ENCODE measurements at regions not wholly inside any gene's neighbourhood (a gene's known extent, or its start where the extent isn't known, plus 50 kb on each side); places are given as distances from the start of the nearest gene placed in this dataset.

DNA sequence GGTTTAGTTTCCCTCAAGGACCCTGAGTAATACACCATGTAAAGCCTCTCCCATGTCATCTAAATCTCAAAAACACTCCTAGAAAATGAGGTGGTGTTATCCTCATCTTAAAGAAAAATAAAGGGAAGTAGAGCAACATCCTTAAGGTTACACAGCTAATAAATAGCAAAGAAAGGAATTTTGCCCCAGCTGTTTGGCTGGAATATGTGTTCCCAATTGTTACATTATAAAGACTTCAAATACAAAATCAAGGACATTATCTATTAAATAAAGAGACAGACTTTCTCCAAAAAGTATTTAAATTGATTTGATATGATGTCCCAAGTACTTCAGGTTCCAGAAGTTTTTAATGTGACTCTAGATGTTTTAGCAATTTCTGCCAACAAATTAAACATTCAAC lies 57.9 kb upstream of the IL15 start:
- no peak for FAIRE-seq
- no peak for TF ChIP-seq FOSB (CRISPR knock-in tag; IDR thresholded peaks at IDR 0.05)
- no peak for TF ChIP-seq POLR2AphosphoS2 (conservative IDR thresholded peaks at IDR 0.05; ENCODE audit: low read length)
- TF ChIP-seq JUN (IDR thresholded peaks at IDR 0.05): no peak
- TF ChIP-seq HDAC2 (IDR thresholded peaks at IDR 0.05): no peak
- no peak for TF ChIP-seq RAD21 (conservative IDR thresholded peaks at IDR 0.05 in 1 of 2, IDR thresholded peaks at IDR 0.05 in 1 of 2)
- H3K4me2 ChIP-seq: no peak overlapping the region
- CTCF ChIA-PET: no interaction called here
- H3K9me3 ChIP-seq: no peaks in the 10 kb centered on the region
- peaks cover 12% of the 10 kb centered on the region; the same call in 2 of the 3 replicates for H3K4me1 ChIP-seq
- no peak overlapping the region for H3K4me3 ChIP-seq
- POLR2A ChIA-PET: no interaction called here
- no peak for ATAC-seq
- DNase-seq (ENCODE audit: low read depth in 1 of 2, low spot score in 1 of 2): no peak
- H3K27ac ChIP-seq: no peak overlapping the region

GRCh38 chr4:141580523-141580922 lies 55.9 kb upstream of the IL15 start:
- H3K4me2 ChIP-seq: no peak overlapping the region
- H3K4me1 ChIP-seq: peaks cover 7% of the 10 kb centered on the region; the same call in 2 of the 3 replicates
- no peak for ATAC-seq
- no peak for DNase-seq (ENCODE audit: low read depth in 1 of 2, low spot score in 1 of 2)
- no peak for FAIRE-seq
- ChIA-PET CTCF (no interaction called here), POLR2A (no interaction called here)
- no peak for TF ChIP-seq NR3C1 (IDR thresholded peaks at IDR 0.05)
- no peak for TF ChIP-seq PHF8 (IDR thresholded peaks at IDR 0.05; ENCODE audit: borderline replicate concordance, low read depth)
- TF ChIP-seq KDM5A (IDR thresholded peaks at IDR 0.05): no peak
- TF ChIP-seq, protein P1, sequence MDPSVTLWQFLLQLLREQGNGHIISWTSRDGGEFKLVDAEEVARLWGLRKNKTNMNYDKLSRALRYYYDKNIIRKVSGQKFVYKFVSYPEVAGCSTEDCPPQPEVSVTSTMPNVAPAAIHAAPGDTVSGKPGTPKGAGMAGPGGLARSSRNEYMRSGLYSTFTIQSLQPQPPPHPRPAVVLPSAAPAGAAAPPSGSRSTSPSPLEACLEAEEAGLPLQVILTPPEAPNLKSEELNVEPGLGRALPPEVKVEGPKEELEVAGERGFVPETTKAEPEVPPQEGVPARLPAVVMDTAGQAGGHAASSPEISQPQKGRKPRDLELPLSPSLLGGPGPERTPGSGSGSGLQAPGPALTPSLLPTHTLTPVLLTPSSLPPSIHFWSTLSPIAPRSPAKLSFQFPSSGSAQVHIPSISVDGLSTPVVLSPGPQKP (IDR thresholded peaks at IDR 0.05; ENCODE audit: low read depth, low read length): no peak
- no peak for TF ChIP-seq GATA3 (IDR thresholded peaks at IDR 0.05; ENCODE audit: borderline replicate concordance)
- no peak for TF ChIP-seq HOXB5 (CRISPR knock-in tag; IDR thresholded peaks at IDR 0.05)
- TF ChIP-seq RFX5 (IDR thresholded peaks at IDR 0.05): no peak
- TF ChIP-seq POLR2AphosphoS2 (conservative IDR thresholded peaks at IDR 0.05; ENCODE audit: low read length): no peak
- no peak for TF ChIP-seq CBX2 (IDR thresholded peaks at IDR 0.05; ENCODE audit: borderline replicate concordance, low read depth)
- TF ChIP-seq FOXS1 (CRISPR knock-in tag; IDR thresholded peaks at IDR 0.05): no peak
- no peak for TF ChIP-seq NPAS2 (CRISPR knock-in tag; IDR thresholded peaks at IDR 0.05; ENCODE audit: borderline replicate concordance)
- no peak for TF ChIP-seq NFE2L2 (conservative IDR thresholded peaks at IDR 0.05; ENCODE audit: low read length)
- no peak for TF ChIP-seq MAFK (IDR thresholded peaks at IDR 0.05; ENCODE audit: partially characterized antibody)
- H3K9me3 ChIP-seq: no peaks in the 10 kb centered on the region
- no peak overlapping the region for H3K4me3 ChIP-seq
- H3K27ac ChIP-seq: peak overlapping the region in 1 of 2 experiments; percentile 62; a peak in 2 of 6 replicates
